ENCODE measurements at regions not wholly inside any gene's neighbourhood (a gene's known extent, or its start where the extent isn't known, plus 50 kb on each side); places are given as distances from the start of the nearest gene placed in this dataset.

DNA sequence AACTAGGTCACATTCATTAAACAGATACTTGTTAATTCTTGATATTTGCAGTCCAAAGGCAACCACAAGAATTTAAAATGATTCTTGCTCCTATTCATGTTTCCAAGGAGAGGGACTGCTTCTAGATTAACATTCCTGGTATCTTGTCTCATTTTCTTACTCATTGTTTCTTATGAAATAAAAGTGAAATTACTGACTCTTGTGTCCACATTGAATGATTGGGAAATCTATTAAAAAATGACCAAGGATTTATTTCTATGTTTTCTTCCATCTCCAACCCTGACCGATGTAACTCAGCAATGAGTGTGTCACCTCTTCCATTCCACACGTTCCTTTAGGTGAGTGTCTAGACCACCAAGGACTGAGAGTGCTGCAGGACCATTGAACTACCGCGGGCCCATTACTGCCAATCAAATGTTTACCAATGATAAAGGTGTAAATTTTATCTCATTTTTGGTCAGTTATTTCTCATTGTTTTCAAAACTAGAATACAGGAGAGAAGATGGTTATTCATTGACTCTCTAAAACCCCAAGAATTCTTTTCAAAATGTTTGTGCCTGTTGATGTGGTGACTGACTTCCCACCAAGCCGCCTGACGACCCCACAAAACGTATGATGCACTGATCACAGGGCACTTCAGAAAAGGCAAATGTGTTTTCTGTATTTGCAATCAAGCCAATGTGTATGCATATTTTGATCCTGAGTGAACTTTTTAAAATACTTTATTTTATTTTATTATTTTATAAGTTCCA lies 414.6 kb upstream of the PTBP2 start:
- TF ChIP-seq, protein P1, sequence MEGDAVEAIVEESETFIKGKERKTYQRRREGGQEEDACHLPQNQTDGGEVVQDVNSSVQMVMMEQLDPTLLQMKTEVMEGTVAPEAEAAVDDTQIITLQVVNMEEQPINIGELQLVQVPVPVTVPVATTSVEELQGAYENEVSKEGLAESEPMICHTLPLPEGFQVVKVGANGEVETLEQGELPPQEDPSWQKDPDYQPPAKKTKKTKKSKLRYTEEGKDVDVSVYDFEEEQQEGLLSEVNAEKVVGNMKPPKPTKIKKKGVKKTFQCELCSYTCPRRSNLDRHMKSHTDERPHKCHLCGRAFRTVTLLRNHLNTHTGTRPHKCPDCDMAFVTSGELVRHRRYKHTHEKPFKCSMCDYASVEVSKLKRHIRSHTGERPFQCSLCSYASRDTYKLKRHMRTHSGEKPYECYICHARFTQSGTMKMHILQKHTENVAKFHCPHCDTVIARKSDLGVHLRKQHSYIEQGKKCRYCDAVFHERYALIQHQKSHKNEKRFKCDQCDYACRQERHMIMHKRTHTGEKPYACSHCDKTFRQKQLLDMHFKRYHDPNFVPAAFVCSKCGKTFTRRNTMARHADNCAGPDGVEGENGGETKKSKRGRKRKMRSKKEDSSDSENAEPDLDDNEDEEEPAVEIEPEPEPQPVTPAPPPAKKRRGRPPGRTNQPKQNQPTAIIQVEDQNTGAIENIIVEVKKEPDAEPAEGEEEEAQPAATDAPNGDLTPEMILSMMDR (IDR thresholded peaks at IDR 0.05; ENCODE audit: extremely low read depth, low read depth, low read length): no peak
- H2AFZ ChIP-seq (ENCODE audit: low read length): peak overlapping the region; percentile 33
- H3K27me3 ChIP-seq (ENCODE audit: insufficient read depth, low read length): no peaks in the 10 kb centered on the region
- H3K4me2 ChIP-seq (ENCODE audit: insufficient read depth, low read length): peak overlapping the region; percentile 59
- H3K4me3 ChIP-seq (ENCODE audit: insufficient read depth, low read length): no peak overlapping the region
- H3K9me3 ChIP-seq (ENCODE audit: low read depth, low read length): no peaks in the 10 kb centered on the region
- H4K20me1 ChIP-seq (ENCODE audit: insufficient read depth, low read length): no peaks in the 10 kb centered on the region
- DNase-seq (ENCODE audit: insufficient read length, low spot score, missing footprints): peak; percentile 14
- peak overlapping the region; percentile 50 for H3K27ac ChIP-seq (ENCODE audit: low read depth, low read length)
- H3K4me1 ChIP-seq (ENCODE audit: insufficient read depth, low read length): peaks cover 10% of the 10 kb centered on the region
- H3K79me2 ChIP-seq (ENCODE audit: insufficient read depth, low read length): no peaks in the 10 kb centered on the region
- H3K36me3 ChIP-seq (ENCODE audit: insufficient read depth, low read length): no peaks in the 10 kb centered on the region

DNA sequence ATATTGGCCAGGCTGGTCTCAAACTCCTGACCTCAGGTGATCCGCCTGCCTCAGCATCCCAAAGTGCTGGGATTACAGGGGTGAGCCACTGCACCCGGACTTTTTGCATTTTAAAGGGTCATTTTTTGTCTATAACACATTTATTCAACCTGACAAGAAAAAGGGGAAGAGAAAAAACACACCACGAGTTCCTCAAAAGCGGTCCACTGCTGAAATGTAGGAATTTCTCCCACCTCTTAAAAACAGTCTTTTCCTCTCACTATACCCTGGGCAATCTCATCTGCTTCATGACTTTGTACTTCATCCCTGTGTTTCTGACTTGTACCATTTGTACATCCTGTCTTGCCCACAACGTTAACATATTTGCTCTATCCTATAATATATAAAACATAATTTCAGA lies 413.3 kb upstream of the PTBP2 start:
- Histone ChIP-seq H3K4me2 (ENCODE audit: insufficient read depth, low read length) (no peak overlapping the region), H3K9me3 (ENCODE audit: low read depth, low read length) (no peaks in the 10 kb centered on the region)
- TF ChIP-seq, protein P1 (IDR thresholded peaks at IDR 0.05; ENCODE audit: extremely low read depth, low read depth, low read length): no peak

DNA sequence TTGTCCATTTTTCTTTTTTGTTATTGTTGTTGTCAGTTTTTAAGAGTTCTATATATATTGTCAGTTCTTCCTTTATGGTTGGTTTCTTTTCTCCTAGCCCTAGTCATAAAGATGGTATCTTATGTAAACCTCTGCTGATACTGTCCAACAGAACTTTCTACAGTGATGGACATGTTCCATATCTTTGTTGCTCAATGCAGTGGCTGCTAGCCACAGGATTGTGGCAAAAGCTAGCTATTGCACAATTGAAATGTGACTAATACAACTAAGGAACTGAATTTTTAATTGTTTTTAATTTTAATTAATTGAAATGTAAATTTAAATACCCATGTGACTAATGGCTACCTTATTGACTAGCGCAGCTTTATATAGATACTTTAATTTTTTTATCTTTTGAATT lies 411.8 kb upstream of the PTBP2 start:
- TF ChIP-seq, protein P1 (IDR thresholded peaks at IDR 0.05; ENCODE audit: extremely low read depth, low read depth, low read length): no peak
- H3K4me3 ChIP-seq (ENCODE audit: insufficient read depth, low read length): no peak overlapping the region
- H3K4me1 ChIP-seq (ENCODE audit: insufficient read depth, low read length): peaks cover 20% of the 10 kb centered on the region
- no peak overlapping the region for H2AFZ ChIP-seq (ENCODE audit: low read length)
- H3K27ac ChIP-seq (ENCODE audit: low read depth, low read length): no peak overlapping the region
- no peaks in the 10 kb centered on the region for H3K27me3 ChIP-seq (ENCODE audit: insufficient read depth, low read length)
- no peaks in the 10 kb centered on the region for H3K79me2 ChIP-seq (ENCODE audit: insufficient read depth, low read length)
- H4K20me1 ChIP-seq (ENCODE audit: insufficient read depth, low read length): no peaks in the 10 kb centered on the region
- H3K9me3 ChIP-seq (ENCODE audit: low read depth, low read length): no peaks in the 10 kb centered on the region
- no peak for DNase-seq (ENCODE audit: insufficient read length, low spot score, missing footprints)
- no peak overlapping the region for H3K4me2 ChIP-seq (ENCODE audit: insufficient read depth, low read length)
- no peaks in the 10 kb centered on the region for H3K36me3 ChIP-seq (ENCODE audit: insufficient read depth, low read length)

More for the DNA sequence above, 413.3 kb upstream of the PTBP2 start:
- Histone ChIP-seq H3K4me3 (ENCODE audit: insufficient read depth, low read length) (no peak overlapping the region), H3K36me3 (ENCODE audit: insufficient read depth, low read length) (no peaks in the 10 kb centered on the region), H3K79me2 (ENCODE audit: insufficient read depth, low read length) (no peaks in the 10 kb centered on the region), H3K27ac (ENCODE audit: low read depth, low read length) (no peak overlapping the region), H3K27me3 (ENCODE audit: insufficient read depth, low read length) (no peaks in the 10 kb centered on the region), H2AFZ (ENCODE audit: low read length) (no peak overlapping the region), H4K20me1 (ENCODE audit: insufficient read depth, low read length) (no peaks in the 10 kb centered on the region), H3K4me1 (ENCODE audit: insufficient read depth, low read length) (peaks cover 17% of the 10 kb centered on the region)
- no peak for DNase-seq (ENCODE audit: insufficient read length, low spot score, missing footprints)

DNA sequence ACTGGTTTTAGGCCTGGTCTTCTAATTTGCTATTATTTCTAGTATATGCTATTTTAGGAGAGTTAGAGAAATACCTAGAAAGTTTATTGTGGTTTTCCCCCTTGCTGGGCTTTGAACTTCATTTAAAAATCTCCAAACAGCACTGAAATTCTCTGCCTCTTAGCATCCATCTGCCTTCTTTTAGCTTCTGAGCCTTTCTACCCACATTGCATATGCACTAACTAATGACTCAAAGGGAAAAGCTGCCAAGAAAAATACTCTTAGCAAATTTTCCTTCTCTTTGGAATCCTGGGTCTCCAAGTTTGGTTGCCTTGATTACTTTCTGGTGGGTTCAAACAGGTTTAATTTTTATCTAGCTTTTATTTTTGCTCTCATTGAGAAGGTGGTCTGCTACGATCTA lies 408.4 kb upstream of the PTBP2 start:
- H3K27ac ChIP-seq (ENCODE audit: low read depth, low read length): no peak overlapping the region
- H3K4me3 ChIP-seq (ENCODE audit: insufficient read depth, low read length): no peak overlapping the region
- H3K79me2 ChIP-seq (ENCODE audit: insufficient read depth, low read length): no peaks in the 10 kb centered on the region
- no peaks in the 10 kb centered on the region for H3K27me3 ChIP-seq (ENCODE audit: insufficient read depth, low read length)
- H3K4me2 ChIP-seq (ENCODE audit: insufficient read depth, low read length): no peak overlapping the region
- H3K36me3 ChIP-seq (ENCODE audit: insufficient read depth, low read length): no peaks in the 10 kb centered on the region
- no peak overlapping the region for H2AFZ ChIP-seq (ENCODE audit: low read length)
- TF ChIP-seq, protein P1 (IDR thresholded peaks at IDR 0.05; ENCODE audit: extremely low read depth, low read depth, low read length): no peak
- H4K20me1 ChIP-seq (ENCODE audit: insufficient read depth, low read length): no peaks in the 10 kb centered on the region
- H3K4me1 ChIP-seq (ENCODE audit: insufficient read depth, low read length): peaks cover 12% of the 10 kb centered on the region
- no peaks in the 10 kb centered on the region for H3K9me3 ChIP-seq (ENCODE audit: low read depth, low read length)
- DNase-seq (ENCODE audit: insufficient read length, low spot score, missing footprints): peak; percentile 5
